ENCODE measurements at regions not wholly inside any gene's neighbourhood (a gene's known extent, or its start where the extent isn't known, plus 50 kb on each side); places are given as distances from the start of the nearest gene placed in this dataset.

DNA sequence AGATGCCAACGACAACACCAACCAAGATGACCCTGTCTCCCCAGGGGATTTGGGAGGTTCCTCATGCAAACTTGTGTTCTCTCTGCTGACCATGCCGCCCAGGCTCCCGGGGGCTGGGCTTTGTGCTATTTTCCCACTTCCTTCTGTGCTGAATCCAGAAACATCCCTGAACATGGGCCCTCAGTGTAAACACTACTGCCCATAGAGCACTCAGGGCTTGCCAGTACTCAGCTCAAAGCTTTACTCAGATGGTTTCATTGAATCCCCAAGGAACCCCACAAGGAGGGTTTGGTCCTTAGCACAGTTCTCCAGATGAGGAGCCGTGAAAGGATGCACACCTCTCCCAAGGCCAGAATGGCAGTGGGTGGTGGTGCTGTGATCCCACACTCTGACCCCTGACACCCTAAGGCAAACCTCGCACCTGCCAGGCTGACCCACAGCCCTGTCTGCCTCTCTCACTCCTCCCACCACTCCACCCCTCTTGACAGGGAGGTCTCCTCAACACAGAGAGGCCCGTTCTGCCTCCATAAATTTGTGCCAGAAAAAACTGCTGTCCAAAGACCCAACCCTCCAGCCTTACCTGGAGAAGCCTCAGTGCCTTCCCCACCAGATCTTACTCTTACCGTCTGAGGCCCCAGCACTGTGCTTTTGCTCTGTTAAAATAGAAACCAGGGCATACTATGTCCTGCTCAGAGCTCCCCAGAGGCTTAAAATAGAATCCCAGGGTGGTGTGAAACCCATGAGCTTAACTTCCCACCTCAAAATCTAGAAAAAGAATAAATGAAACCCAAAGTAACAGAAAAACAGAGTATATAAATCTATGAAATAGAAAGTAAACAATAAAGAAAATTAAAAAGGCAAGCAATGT lies 283.0 kb upstream of the CDH4 start:
- no peak for DNase-seq
- Mint-ChIP-seq H3K9me3 (peaks cover 0 to 7% (median 3%) of the 10 kb centered on the region in 5 donors), H3K27ac (no peak overlapping the region), H3K4me1 (no peaks in the 10 kb centered on the region), H3K36me3 (no peaks in the 10 kb centered on the region), H3K27me3 (peaks cover 0 to 5% of the 10 kb centered on the region in 2 donors), H3K4me3 (no peak overlapping the region)
- no peaks in the 10 kb centered on the region for H3K9me3 ChIP-seq (ENCODE audit: low read length)
- H3K27ac ChIP-seq (ENCODE audit: low read depth, low read length), result no peak overlapping the region
- ChIA-PET POLR2A (no interaction called here), CTCF (no interaction called here)
- H3K4me1 ChIP-seq (ENCODE audit: insufficient read depth, low read length), result no peaks in the 10 kb centered on the region
- no peaks in the 10 kb centered on the region for H3K27me3 ChIP-seq (ENCODE audit: insufficient read depth, low read length, poor library complexity, severe bottlenecking)
- H3K36me3 ChIP-seq (ENCODE audit: insufficient read depth, low read length), result no peaks in the 10 kb centered on the region
- H3K4me3 ChIP-seq (ENCODE audit: low read length), result no peak overlapping the region

DNA sequence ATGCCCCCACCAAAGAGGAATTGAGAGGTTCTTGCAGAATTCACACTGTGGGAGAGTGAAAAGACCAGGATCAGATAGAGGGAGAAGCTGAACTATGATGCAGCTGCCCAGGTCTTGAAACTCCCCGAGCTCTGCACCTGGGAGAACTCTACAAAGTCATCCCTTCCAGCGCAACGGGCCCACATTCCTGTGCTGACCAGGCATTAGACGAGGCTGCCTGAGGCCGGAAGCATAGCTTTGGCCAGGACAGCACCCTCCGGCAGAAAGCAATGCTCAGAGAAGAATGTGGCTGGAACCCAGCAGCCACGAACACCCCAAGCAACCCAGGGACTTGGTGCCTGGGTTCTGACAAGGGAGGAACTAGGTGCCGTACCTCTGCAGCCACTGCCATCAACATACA lies 281.5 kb upstream of the CDH4 start:
- H3K4me3 Mint-ChIP-seq, result no peak overlapping the region
- no peak overlapping the region for H3K27ac Mint-ChIP-seq
- H3K4me1 ChIP-seq (ENCODE audit: insufficient read depth, low read length), result no peaks in the 10 kb centered on the region
- H3K27me3 ChIP-seq (ENCODE audit: insufficient read depth, low read length, poor library complexity, severe bottlenecking), result no peaks in the 10 kb centered on the region
- H3K27me3 Mint-ChIP-seq, result peaks cover 0 to 6% of the 10 kb centered on the region in 2 donors
- H3K9me3 Mint-ChIP-seq, result peaks cover 0 to 7% (median 3%) of the 10 kb centered on the region in 5 donors
- H3K4me1 Mint-ChIP-seq, result no peaks in the 10 kb centered on the region
- H3K9me3 ChIP-seq (ENCODE audit: low read length), result no peaks in the 10 kb centered on the region
- H3K27ac ChIP-seq (ENCODE audit: low read depth, low read length), result no peak overlapping the region
- ChIA-PET POLR2A (no interaction called here), CTCF (no interaction called here)
- no peaks in the 10 kb centered on the region for H3K36me3 Mint-ChIP-seq
- H3K4me3 ChIP-seq (ENCODE audit: low read length), result no peak overlapping the region
- no peak for DNase-seq
- H3K36me3 ChIP-seq (ENCODE audit: insufficient read depth, low read length), result no peaks in the 10 kb centered on the region

DNA sequence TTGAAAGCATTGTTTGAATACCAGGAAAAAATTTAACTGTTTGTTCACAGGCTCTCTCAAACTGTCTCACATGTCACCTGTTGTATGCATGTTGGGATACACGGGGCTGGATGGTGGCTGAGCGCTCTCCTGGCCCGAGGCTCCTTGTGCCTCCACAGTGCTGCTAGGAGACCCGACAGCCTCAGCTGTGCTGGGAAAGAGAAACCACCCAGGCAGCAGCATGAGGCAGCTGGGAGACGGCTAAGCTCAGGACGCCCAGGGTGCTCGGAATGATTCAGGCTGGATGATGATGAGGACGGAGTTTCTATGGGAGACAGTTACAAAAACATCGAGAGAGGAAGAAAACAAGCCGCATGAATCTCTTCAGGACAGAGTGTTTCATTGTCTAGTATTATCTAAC lies 278.0 kb upstream of the CDH4 start:
- no peak overlapping the region for H3K27ac Mint-ChIP-seq
- no peak for DNase-seq
- no peak overlapping the region for H3K4me3 Mint-ChIP-seq
- Histone ChIP-seq H3K27ac (ENCODE audit: low read depth, low read length) (no peak overlapping the region), H3K4me1 (ENCODE audit: insufficient read depth, low read length) (no peaks in the 10 kb centered on the region), H3K27me3 (ENCODE audit: insufficient read depth, low read length, poor library complexity, severe bottlenecking) (no peaks in the 10 kb centered on the region), H3K4me3 (ENCODE audit: low read length) (no peak overlapping the region), H3K9me3 (ENCODE audit: low read length) (no peaks in the 10 kb centered on the region), H3K36me3 (ENCODE audit: insufficient read depth, low read length) (no peaks in the 10 kb centered on the region)
- no peaks in the 10 kb centered on the region for H3K4me1 Mint-ChIP-seq
- H3K9me3 Mint-ChIP-seq, result peaks cover 0 to 5% (median 4%) of the 10 kb centered on the region in 5 donors
- CTCF ChIA-PET, result no interaction called here
- peaks cover 0 to 6% of the 10 kb centered on the region in 2 donors for H3K27me3 Mint-ChIP-seq
- H3K36me3 Mint-ChIP-seq, result no peaks in the 10 kb centered on the region
- POLR2A ChIA-PET, result no interaction called here

DNA sequence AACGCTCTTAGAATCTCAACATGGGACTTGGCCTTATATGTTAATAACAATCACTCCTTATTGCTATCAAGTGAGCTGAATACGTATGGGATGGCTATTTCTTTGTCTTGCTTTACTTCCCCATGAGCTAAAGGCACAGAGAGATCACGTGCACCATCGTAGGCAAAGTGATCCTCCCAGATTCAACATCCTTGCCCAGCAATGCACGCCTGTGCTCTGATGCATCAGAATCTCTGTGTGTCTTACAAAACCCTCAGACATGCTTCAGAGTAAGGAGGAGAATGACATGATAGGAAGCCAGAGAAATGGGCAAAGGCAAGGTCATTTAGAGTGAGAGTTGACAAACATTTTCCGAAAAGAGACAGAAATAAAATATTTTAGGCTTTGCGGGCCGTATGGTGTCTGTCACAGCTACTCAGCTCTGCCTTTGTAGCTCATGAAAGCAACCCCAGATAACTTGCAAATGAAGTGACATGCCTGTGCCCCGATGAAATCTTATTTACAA lies 277.6 kb upstream of the CDH4 start:
- no peak overlapping the region for H3K4me3 ChIP-seq (ENCODE audit: low read length)
- no peaks in the 10 kb centered on the region for H3K9me3 ChIP-seq (ENCODE audit: low read length)
- Mint-ChIP-seq H3K36me3 (no peaks in the 10 kb centered on the region), H3K9me3 (peaks cover under 1 to 5% (median 4%) of the 10 kb centered on the region in 5 donors), H3K27ac (no peak overlapping the region), H3K4me1 (no peaks in the 10 kb centered on the region), H3K4me3 (no peak overlapping the region), H3K27me3 (peaks cover 0 to 3% of the 10 kb centered on the region in 2 donors)
- H3K4me1 ChIP-seq (ENCODE audit: insufficient read depth, low read length), result no peaks in the 10 kb centered on the region
- no peak overlapping the region for H3K27ac ChIP-seq (ENCODE audit: low read depth, low read length)
- CTCF ChIA-PET, result no interaction called here
- no peaks in the 10 kb centered on the region for H3K36me3 ChIP-seq (ENCODE audit: insufficient read depth, low read length)
- H3K27me3 ChIP-seq (ENCODE audit: insufficient read depth, low read length, poor library complexity, severe bottlenecking), result no peaks in the 10 kb centered on the region
- DNase-seq, result no peak
- POLR2A ChIA-PET, result no interaction called here

DNA sequence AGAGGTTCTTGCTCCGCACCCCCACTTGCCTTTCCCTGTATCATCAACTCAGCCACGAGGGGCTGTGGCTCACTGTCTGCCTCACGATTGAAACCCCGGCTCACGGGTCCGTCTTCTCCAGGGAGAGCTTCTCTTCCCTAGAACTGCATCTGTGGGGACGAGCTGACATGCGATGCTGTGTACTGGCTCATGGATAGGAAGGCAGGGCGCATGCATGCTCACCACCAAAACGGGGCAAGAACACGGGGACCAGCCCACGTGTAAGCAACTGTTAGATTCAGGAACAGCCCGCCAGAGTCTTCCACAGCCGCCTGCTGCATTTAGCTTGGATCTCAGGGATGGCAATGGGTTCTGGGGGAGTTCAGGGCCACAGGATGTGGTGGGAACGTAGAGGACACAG lies 275.9 kb upstream of the CDH4 start:
- H3K27ac Mint-ChIP-seq, result no peak overlapping the region
- no peaks in the 10 kb centered on the region for H3K36me3 Mint-ChIP-seq
- Histone ChIP-seq H3K27ac (ENCODE audit: low read depth, low read length) (no peak overlapping the region), H3K4me3 (ENCODE audit: low read length) (no peak overlapping the region), H3K27me3 (ENCODE audit: insufficient read depth, low read length, poor library complexity, severe bottlenecking) (no peaks in the 10 kb centered on the region), H3K4me1 (ENCODE audit: insufficient read depth, low read length) (no peaks in the 10 kb centered on the region), H3K36me3 (ENCODE audit: insufficient read depth, low read length) (no peaks in the 10 kb centered on the region), H3K9me3 (ENCODE audit: low read length) (no peaks in the 10 kb centered on the region)
- H3K4me1 Mint-ChIP-seq, result no peaks in the 10 kb centered on the region
- peaks cover 0 to 3% of the 10 kb centered on the region in 2 donors for H3K27me3 Mint-ChIP-seq
- CTCF ChIA-PET, result no interaction called here
- H3K9me3 Mint-ChIP-seq, result peaks cover 5 to 16% (median 13%) of the 10 kb centered on the region in 5 donors
- no peak overlapping the region for H3K4me3 Mint-ChIP-seq
- POLR2A ChIA-PET, result no interaction called here
- DNase-seq, result no peak

DNA sequence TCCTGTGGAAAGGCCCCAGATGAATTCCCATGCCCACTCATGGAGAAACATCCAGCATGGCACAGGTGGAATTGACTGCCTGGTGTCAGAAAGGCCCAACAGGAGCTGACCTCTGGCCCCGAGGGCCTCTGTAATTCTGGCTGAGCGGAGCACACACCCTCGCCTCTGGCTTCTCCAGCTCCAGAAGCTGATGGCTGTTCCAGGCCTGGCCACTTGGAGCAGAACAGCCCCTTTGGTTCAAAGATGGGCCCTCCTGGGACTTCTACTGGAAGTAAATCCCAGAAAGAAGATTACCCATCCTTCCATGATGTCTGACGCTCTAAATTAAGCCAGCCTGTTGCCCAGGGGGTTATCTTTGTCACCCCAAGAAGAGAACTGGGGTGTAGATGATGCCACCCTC lies 275.1 kb upstream of the CDH4 start:
- Mint-ChIP-seq H3K4me1 (no peaks in the 10 kb centered on the region), H3K9me3 (peaks cover 5 to 16% (median 13%) of the 10 kb centered on the region in 5 donors), H3K4me3 (no peak overlapping the region), H3K36me3 (no peaks in the 10 kb centered on the region), H3K27ac (no peak overlapping the region), H3K27me3 (peaks cover 0 to 3% of the 10 kb centered on the region in 2 donors)
- Histone ChIP-seq H3K9me3 (ENCODE audit: low read length) (no peaks in the 10 kb centered on the region), H3K36me3 (ENCODE audit: insufficient read depth, low read length) (no peaks in the 10 kb centered on the region), H3K27ac (ENCODE audit: low read depth, low read length) (no peak overlapping the region), H3K4me1 (ENCODE audit: insufficient read depth, low read length) (no peaks in the 10 kb centered on the region), H3K4me3 (ENCODE audit: low read length) (no peak overlapping the region), H3K27me3 (ENCODE audit: insufficient read depth, low read length, poor library complexity, severe bottlenecking) (no peaks in the 10 kb centered on the region)
- ChIA-PET POLR2A (no interaction called here), CTCF (no interaction called here)
- DNase-seq, result no peak

DNA sequence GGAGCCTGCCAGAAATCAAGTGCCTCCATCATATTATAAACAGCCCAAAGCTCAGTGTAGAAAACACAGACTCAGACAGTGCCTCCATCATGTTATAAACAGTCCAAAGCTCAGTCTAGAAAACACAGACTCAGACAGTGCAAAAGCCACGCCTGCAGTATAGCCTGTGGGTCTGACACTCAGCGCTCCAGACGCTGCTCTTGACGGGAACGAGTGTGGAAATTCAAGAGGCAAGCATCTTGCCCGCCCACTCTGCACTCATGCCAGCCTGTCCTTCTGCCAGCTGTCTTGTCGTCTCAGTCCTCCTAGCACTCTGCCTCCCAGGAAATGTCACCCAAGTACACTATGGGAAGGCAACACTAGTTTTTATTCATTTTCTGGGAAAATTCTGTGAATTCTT lies 274.2 kb upstream of the CDH4 start:
- Mint-ChIP-seq H3K27me3 (peaks cover 0 to 3% of the 10 kb centered on the region in 2 donors), H3K27ac (no peak overlapping the region), H3K4me1 (no peaks in the 10 kb centered on the region), H3K4me3 (no peak overlapping the region), H3K36me3 (no peaks in the 10 kb centered on the region), H3K9me3 (peaks cover 7 to 16% (median 13%) of the 10 kb centered on the region in 5 donors)
- Histone ChIP-seq H3K27ac (ENCODE audit: low read depth, low read length) (no peak overlapping the region), H3K4me3 (ENCODE audit: low read length) (no peak overlapping the region), H3K4me1 (ENCODE audit: insufficient read depth, low read length) (no peaks in the 10 kb centered on the region), H3K9me3 (ENCODE audit: low read length) (no peaks in the 10 kb centered on the region), H3K36me3 (ENCODE audit: insufficient read depth, low read length) (no peaks in the 10 kb centered on the region), H3K27me3 (ENCODE audit: insufficient read depth, low read length, poor library complexity, severe bottlenecking) (no peaks in the 10 kb centered on the region)
- ChIA-PET CTCF (no interaction called here), POLR2A (no interaction called here)
- no peak for DNase-seq

DNA sequence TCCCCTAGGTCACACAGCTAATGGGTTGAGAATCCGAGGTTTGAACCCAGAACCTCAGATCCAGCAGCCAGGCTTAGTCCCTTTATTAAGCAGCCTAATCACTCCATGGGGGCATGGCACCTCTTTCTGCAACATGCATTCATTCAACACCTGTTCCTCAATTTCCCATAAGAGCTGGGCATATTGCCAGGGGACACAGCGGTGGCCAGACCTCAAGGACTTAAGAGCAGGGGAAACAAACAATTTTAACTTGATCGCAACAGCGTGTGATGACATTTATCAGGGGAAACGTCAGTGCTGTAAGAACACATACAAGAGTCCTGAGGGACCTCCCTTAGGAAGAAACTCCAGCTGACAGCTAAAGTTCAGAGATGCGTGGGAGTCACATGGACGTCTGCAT lies 267.4 kb upstream of the CDH4 start:
- POLR2A ChIA-PET, result no interaction called here
- Histone ChIP-seq H3K4me1 (ENCODE audit: insufficient read depth, low read length) (no peaks in the 10 kb centered on the region), H3K4me3 (ENCODE audit: low read length) (no peak overlapping the region), H3K27ac (ENCODE audit: low read depth, low read length) (no peak overlapping the region), H3K9me3 (ENCODE audit: low read length) (no peaks in the 10 kb centered on the region), H3K27me3 (ENCODE audit: insufficient read depth, low read length, poor library complexity, severe bottlenecking) (no peaks in the 10 kb centered on the region), H3K36me3 (ENCODE audit: insufficient read depth, low read length) (no peaks in the 10 kb centered on the region)
- Mint-ChIP-seq H3K27me3 (no peaks in the 10 kb centered on the region), H3K27ac (no peak overlapping the region), H3K4me1 (no peaks in the 10 kb centered on the region), H3K4me3 (peak overlapping the region in 1 of 7 donors; percentile 34), H3K36me3 (no peaks in the 10 kb centered on the region), H3K9me3 (peaks cover 5 to 11% (median 8%) of the 10 kb centered on the region in 5 donors)
- no peak for DNase-seq
- CTCF ChIA-PET, result no interaction called here
